PC-9 (cell line): ENCODE measurements at regions not wholly inside any gene's neighbourhood (a gene's known extent, or its start where the extent isn't known, plus 50 kb on each side); places are given as distances from the start of the nearest gene placed in this dataset.

Experiments
- BruUV-seq: library from RNA; stranded (reverse); fragments of 400-500 nt; replicated peaks from 2 replicates; lab custom pipeline; 2021; lab: Mats Ljungman, UMichigan
- CTCF ChIA-PET: fragments of 300-600 bp; sonication (Branson Sonifier 250); formaldehyde crosslinking; loops from one replicate; lab custom pipeline; 2022; ENCODE audit warnings: antibody characterized with exemption; lab: Charles Lee
- POLR2A ChIA-PET: fragments of 300-600 bp; sonication (Branson Sonifier 250); formaldehyde crosslinking; loops from one replicate; lab custom pipeline; 2022; ENCODE audit warnings: antibody characterized with exemption; ENCODE audit not compliant: unreplicated experiment; lab: Charles Lee
- DNase-seq, 2 experiments: peaks; one replicate each; pipeline versions ENCODE4 v3.0.0 to v3.0.0-alpha.2; 2015 to 2022; ENCODE audit warnings: mixed read lengths in 1 of 2
- H2AFZ ChIP-seq: fragments of 200-600 bp; sonication (generic); 2 replicates; pipeline ENCODE4 v1.8.1; 2017; ENCODE audit warnings: antibody characterized with exemption
- H3F3A ChIP-seq: fragments of 200-600 bp; sonication (generic); 2 replicates; pipeline ENCODE4 v1.8.1; 2017; ENCODE audit warnings: antibody characterized with exemption, mild to moderate bottlenecking, low read depth; ENCODE audit not compliant: insufficient read depth
- H3K27ac ChIP-seq: fragments of 200-600 bp; sonication (generic); 2 replicates; pipeline ENCODE4 v1.6.1; 2016; ENCODE audit warnings: mixed run types
- H3K27me3 ChIP-seq: fragments of 200-600 bp; sonication (generic); 2 replicates; pipeline ENCODE4 v1.6.1; 2016; ENCODE audit warnings: low read depth, mixed run types; ENCODE audit not compliant: insufficient read depth
- H3K36me3 ChIP-seq: fragments of 200-600 bp; sonication (generic); 2 replicates; pipeline ENCODE4 v1.6.1; 2016; ENCODE audit warnings: low read depth, mixed run types
- H3K4me1 ChIP-seq: fragments of 200-600 bp; sonication (generic); replicated peaks from 2 replicates; pipeline ENCODE4 v1.6.1; 2016; ENCODE audit warnings: mixed run types; ENCODE audit not compliant: insufficient read depth
- H3K4me2 ChIP-seq: fragments of 200-600 bp; sonication (generic); 2 replicates; pipeline ENCODE4 v1.6.1; 2017; ENCODE audit warnings: mixed run types
- H3K4me3 ChIP-seq: fragments of 200-600 bp; sonication (generic); 2 replicates; pipeline ENCODE4 v1.6.1; 2016; ENCODE audit warnings: mixed run types
- H3K79me2 ChIP-seq: fragments of 200-600 bp; sonication (generic); 2 replicates; pipeline ENCODE4 v1.6.1; 2017; ENCODE audit warnings: low read depth, mixed run types
- H3K9me2 ChIP-seq: fragments of 200-600 bp; sonication (generic); 2 replicates; pipeline ENCODE4 v1.8.1; 2017; ENCODE audit warnings: mild to moderate bottlenecking; ENCODE audit not compliant: insufficient read depth
- H3K9me3 ChIP-seq: fragments of 200-600 bp; sonication (generic); 2 replicates; pipeline ENCODE4 v1.8.1; 2016; ENCODE audit warnings: low read depth; ENCODE audit not compliant: insufficient read depth
- H4K20me1 ChIP-seq: fragments of 200-600 bp; sonication (generic); 2 replicates; pipeline ENCODE4 v1.8.1; 2017; ENCODE audit not compliant: insufficient read depth
- CTCF ChIP-seq: fragments of 200-600 bp; sonication (generic); conservative IDR thresholded peaks from 2 replicates; pipeline ENCODE4 v1.6.1; 2017; ENCODE audit warnings: mixed run types, antibody characterized with exemption, mild to moderate bottlenecking, moderate library complexity
- EZH2 ChIP-seq: fragments of 200-600 bp; sonication (generic); IDR thresholded peaks from 2 replicates; pipeline ENCODE4 v1.8.0; 2017; ENCODE audit warnings: antibody characterized with exemption, low read depth
- intact Hi-C: fragments of 100-400 bp; cut with micrococcal nuclease; formaldehyde crosslinking; loops from one replicate; pipeline ENCODE4 v1.10.0; 2022; ENCODE audit not compliant: unreplicated experiment

- Histone ChIP-seq H3K9me3 (no peaks in the 10 kb centered on the region), H3K36me3 (no peaks in the 10 kb centered on the region), H3K9me2 (no peaks in the 10 kb centered on the region), H3K4me2 (no peak overlapping the region), H3K27me3 (peaks cover 98% of the 10 kb centered on the region), H3K79me2 (no peaks in the 10 kb centered on the region), H3F3A (no peaks in the 10 kb centered on the region), H4K20me1 (no peaks in the 10 kb centered on the region), H3K4me3 (no peak overlapping the region), H3K27ac (no peak overlapping the region), H3K4me1 (no peaks in the 10 kb centered on the region), H2AFZ (no peak overlapping the region)
- ChIA-PET CTCF (no interaction called here), POLR2A (no interaction called here)
- intact Hi-C loops = no loop called here
- no TSS peak for BruUV-seq
- no peak for DNase-seq
- no peak for TF ChIP-seq CTCF
- TF ChIP-seq EZH2 = no peak
Observed at GRCh38 chr2:105631922-105632321, 112.8 kb upstream of the NCK2 start.

- Histone ChIP-seq H2AFZ (no peak overlapping the region), H4K20me1 (no peaks in the 10 kb centered on the region), H3K4me2 (no peak overlapping the region), H3K79me2 (no peaks in the 10 kb centered on the region), H3K4me1 (no peaks in the 10 kb centered on the region), H3F3A (no peaks in the 10 kb centered on the region), H3K27ac (no peak overlapping the region), H3K4me3 (no peak overlapping the region), H3K27me3 (peaks cover 98% of the 10 kb centered on the region), H3K36me3 (no peaks in the 10 kb centered on the region), H3K9me3 (no peaks in the 10 kb centered on the region), H3K9me2 (no peaks in the 10 kb centered on the region)
- ChIA-PET CTCF (no interaction called here), POLR2A (no interaction called here)
- DNase-seq = no peak
- BruUV-seq = no TSS peak
- TF ChIP-seq CTCF (no peak), EZH2 (no peak)
- intact Hi-C loops = no loop called here
Observed at GRCh38 chr2:105631011-105631410, 113.7 kb upstream of the NCK2 start.

- TF ChIP-seq CTCF = no peak
- no peak for TF ChIP-seq EZH2
- BruUV-seq = no TSS peak
- H3K9me2 ChIP-seq = no peaks in the 10 kb centered on the region
- no peaks in the 10 kb centered on the region for H3K9me3 ChIP-seq
- H3K27ac ChIP-seq = no peak overlapping the region
- no peaks in the 10 kb centered on the region for H3K4me1 ChIP-seq
- H3K27me3 ChIP-seq = peaks cover 99% of the 10 kb centered on the region
- ChIA-PET CTCF (no interaction called here), POLR2A (no interaction called here)
- H2AFZ ChIP-seq = no peak overlapping the region
- intact Hi-C loops = no loop called here
- no peaks in the 10 kb centered on the region for H4K20me1 ChIP-seq
- no peak overlapping the region for H3K4me2 ChIP-seq
- H3F3A ChIP-seq = no peaks in the 10 kb centered on the region
- H3K79me2 ChIP-seq = no peaks in the 10 kb centered on the region
- DNase-seq = no peak
- H3K4me3 ChIP-seq = no peak overlapping the region
- H3K36me3 ChIP-seq = no peaks in the 10 kb centered on the region
Observed at GRCh38 chr2:105629634-105630033, 115.1 kb upstream of the NCK2 start.
